ENCODE measurements at regions not wholly inside any gene's neighbourhood (a gene's known extent, or its start where the extent isn't known, plus 50 kb on each side); places are given as distances from the start of the nearest gene placed in this dataset.

DNA sequence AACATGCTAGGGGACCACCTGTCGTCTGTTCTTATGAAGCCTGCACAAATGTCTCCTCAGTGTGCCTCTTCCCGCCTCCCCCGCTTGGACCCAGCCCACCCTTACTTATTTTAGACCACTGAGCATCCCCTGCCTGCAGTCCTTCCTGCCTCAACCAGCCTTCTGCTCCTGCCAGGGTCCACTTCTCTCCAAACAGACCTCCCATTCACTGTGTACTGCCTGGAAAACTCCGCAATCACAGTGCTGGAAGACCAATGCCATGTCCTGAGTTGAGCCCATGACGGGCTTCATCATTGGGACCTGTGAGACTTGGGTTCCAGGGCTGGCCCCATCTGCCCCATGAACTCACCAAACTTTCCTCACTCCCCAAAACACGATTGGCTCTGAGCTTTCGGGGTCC lies 309.4 kb downstream of the IRX1 start:
- TF ChIP-seq, protein P1, sequence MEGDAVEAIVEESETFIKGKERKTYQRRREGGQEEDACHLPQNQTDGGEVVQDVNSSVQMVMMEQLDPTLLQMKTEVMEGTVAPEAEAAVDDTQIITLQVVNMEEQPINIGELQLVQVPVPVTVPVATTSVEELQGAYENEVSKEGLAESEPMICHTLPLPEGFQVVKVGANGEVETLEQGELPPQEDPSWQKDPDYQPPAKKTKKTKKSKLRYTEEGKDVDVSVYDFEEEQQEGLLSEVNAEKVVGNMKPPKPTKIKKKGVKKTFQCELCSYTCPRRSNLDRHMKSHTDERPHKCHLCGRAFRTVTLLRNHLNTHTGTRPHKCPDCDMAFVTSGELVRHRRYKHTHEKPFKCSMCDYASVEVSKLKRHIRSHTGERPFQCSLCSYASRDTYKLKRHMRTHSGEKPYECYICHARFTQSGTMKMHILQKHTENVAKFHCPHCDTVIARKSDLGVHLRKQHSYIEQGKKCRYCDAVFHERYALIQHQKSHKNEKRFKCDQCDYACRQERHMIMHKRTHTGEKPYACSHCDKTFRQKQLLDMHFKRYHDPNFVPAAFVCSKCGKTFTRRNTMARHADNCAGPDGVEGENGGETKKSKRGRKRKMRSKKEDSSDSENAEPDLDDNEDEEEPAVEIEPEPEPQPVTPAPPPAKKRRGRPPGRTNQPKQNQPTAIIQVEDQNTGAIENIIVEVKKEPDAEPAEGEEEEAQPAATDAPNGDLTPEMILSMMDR (IDR thresholded peaks at IDR 0.05) = no peak
- TF ChIP-seq EP300 (IDR thresholded peaks at IDR 0.05) = no peak
- TF ChIP-seq POLR2AphosphoS5 (IDR thresholded peaks at IDR 0.05) = no peak
